T-helper 1 cell treated with Interleukin-12 subunit alpha and Interleukin-12 subunit beta and Interleukin-4 antibody, amounts not matched to agents 30 μg/mL and 1 μg/mL, for 36 hours (primary cell): ENCODE measurements at regions not wholly inside any gene's neighbourhood (a gene's known extent, or its start where the extent isn't known, plus 50 kb on each side); places are given as distances from the start of the nearest gene placed in this dataset.

Source experiments
- H3K27ac Mint-ChIP-seq: one replicate; pipeline ENCODE4 v1.8.0; 2021; ENCODE audit warnings: mild to moderate bottlenecking, mixed read lengths
- H3K27me3 Mint-ChIP-seq: one replicate; pipeline ENCODE4 v1.8.0; 2021; ENCODE audit warnings: low read depth, mixed read lengths
- H3K36me3 Mint-ChIP-seq: one replicate; pipeline ENCODE4 v1.8.0; 2021; ENCODE audit warnings: low read depth, mixed read lengths
- H3K4me1 Mint-ChIP-seq: one replicate; pipeline ENCODE4 v1.8.0; 2021; ENCODE audit warnings: low read depth, mixed read lengths
- H3K4me3 Mint-ChIP-seq: one replicate; pipeline ENCODE4 v1.8.0; 2021; ENCODE audit warnings: mild to moderate bottlenecking, moderate library complexity, mixed read lengths
- H3K9me3 Mint-ChIP-seq: one replicate; pipeline ENCODE4 v1.8.0; 2021; ENCODE audit warnings: mixed read lengths

GRCh38 chrX:78387364-78387763 is 60.0 kb upstream of the CYSLTR1 start:
- Mint-ChIP-seq H3K27me3 (no peaks in the 10 kb centered on the region), H3K36me3 (peaks cover 14% of the 10 kb centered on the region), H3K9me3 (peaks cover 47% of the 10 kb centered on the region), H3K4me1 (no peaks in the 10 kb centered on the region), H3K4me3 (no peak overlapping the region), H3K27ac (no peak overlapping the region)

- H3K4me1 Mint-ChIP-seq: peaks cover 2% of the 10 kb centered on the region
These were observed 57.1 kb upstream of the CYSLTR1 start for GRCh38 chrX:78384486-78384885.

GRCh38 chrX:78383594-78383993 is 56.2 kb upstream of the CYSLTR1 start:
- H3K36me3 Mint-ChIP-seq: peaks cover 12% of the 10 kb centered on the region
- H3K27ac Mint-ChIP-seq: no peak overlapping the region
- H3K27me3 Mint-ChIP-seq: no peaks in the 10 kb centered on the region
- peaks cover 40% of the 10 kb centered on the region for H3K9me3 Mint-ChIP-seq
- H3K4me1 Mint-ChIP-seq: peaks cover 8% of the 10 kb centered on the region
- no peak overlapping the region for H3K4me3 Mint-ChIP-seq

More at GRCh38 chrX:78384486-78384885, 57.1 kb upstream of the CYSLTR1 start:
- H3K9me3 Mint-ChIP-seq: peaks cover 40% of the 10 kb centered on the region
- H3K27me3 Mint-ChIP-seq: no peaks in the 10 kb centered on the region
- no peak overlapping the region for H3K4me3 Mint-ChIP-seq
- peaks cover 14% of the 10 kb centered on the region for H3K36me3 Mint-ChIP-seq
- no peak overlapping the region for H3K27ac Mint-ChIP-seq

- Mint-ChIP-seq H3K36me3 (peaks cover 6% of the 10 kb centered on the region), H3K27me3 (no peaks in the 10 kb centered on the region), H3K9me3 (peaks cover 16% of the 10 kb centered on the region), H3K27ac (no peak overlapping the region), H3K4me3 (no peak overlapping the region), H3K4me1 (peaks cover 18% of the 10 kb centered on the region)
These were observed 51.2 kb upstream of the CYSLTR1 start for GRCh38 chrX:78378476-78379115.
